Fibroblast of lung (primary cell): ENCODE measurements at regions not wholly inside any gene's neighbourhood (a gene's known extent, or its start where the extent isn't known, plus 50 kb on each side); places are given as distances from the start of the nearest gene placed in this dataset.

Experiments used
- DNase-seq, 2 donors: peaks; one replicate each; pipeline versions ENCODE4 v3.0.0 to v3.0.0-alpha.2; 2010; ENCODE audit warnings: low read depth in 2 of 2
- H2AFZ ChIP-seq: 2 replicates; pipeline ENCODE4 v1.5.1; 2012; ENCODE audit warnings: low read length, control low read depth, inconsistent platforms
- H3K27ac ChIP-seq: 2 replicates; pipeline ENCODE4 v1.5.1; 2011; ENCODE audit warnings: low read length, control low read depth; ENCODE audit not compliant: insufficient read depth
- H3K27me3 ChIP-seq: 2 replicates; pipeline ENCODE4 v1.5.1; 2011; ENCODE audit warnings: mild to moderate bottlenecking, low read length; ENCODE audit not compliant: control insufficient read depth, insufficient read depth
- H3K36me3 ChIP-seq: 2 replicates; pipeline ENCODE4 v1.5.1; 2011; ENCODE audit warnings: low read length; ENCODE audit not compliant: control insufficient read depth, insufficient read depth
- H3K4me1 ChIP-seq: 2 replicates; pipeline ENCODE4 v1.5.1; 2011; ENCODE audit warnings: low read length; ENCODE audit not compliant: control insufficient read depth, insufficient read depth; ENCODE audit errors: extremely low read depth
- H3K4me2 ChIP-seq: 2 replicates; pipeline ENCODE4 v1.5.1; 2011; ENCODE audit warnings: low read length, control low read depth; ENCODE audit not compliant: insufficient read depth; ENCODE audit errors: extremely low read depth
- H3K4me3 ChIP-seq, 4 experiments: fragments of 200-600 bp in 1 of 4; sonication (generic) in 1 of 4; replicated peaks in 1 of 4; 2 replicates each; pipeline ENCODE4 v1.5.1; 2011 to 2016; ENCODE audit warnings: low read length in 4 of 4, low read depth in 3 of 4, mild to moderate bottlenecking in 3 of 4, control low read depth in 2 of 4, inconsistent platforms in 1 of 4, mixed read lengths in 1 of 4; ENCODE audit not compliant: insufficient read depth in 1 of 4; ENCODE audit errors: control extremely low read depth in 1 of 4
- H3K79me2 ChIP-seq: 2 replicates; pipeline ENCODE4 v1.5.1; 2012; ENCODE audit warnings: mild to moderate bottlenecking, low read length, inconsistent platforms; ENCODE audit not compliant: control insufficient read depth, insufficient read depth
- H3K9ac ChIP-seq: 2 replicates; pipeline ENCODE4 v1.5.1; 2011; ENCODE audit warnings: mild to moderate bottlenecking, low read length, control low read depth; ENCODE audit not compliant: insufficient read depth
- H3K9me3 ChIP-seq: 2 replicates; pipeline ENCODE4 v1.5.1; 2012; ENCODE audit warnings: low read depth, low read length; ENCODE audit not compliant: control insufficient read depth, insufficient read depth
- H4K20me1 ChIP-seq: 2 replicates; pipeline ENCODE4 v1.5.1; 2011; ENCODE audit warnings: low read length; ENCODE audit not compliant: control insufficient read depth, insufficient read depth; ENCODE audit errors: extremely low read depth
- EZH2 ChIP-seq: IDR thresholded peaks from 2 replicates; pipeline ENCODE4 v1.5.1; 2012; ENCODE audit warnings: low read length, control low read depth, mild to moderate bottlenecking; ENCODE audit errors: missing control alignments
- TF ChIP-seq, protein P1 (sequence below), 2 donors: IDR thresholded peaks in 1 of 2; conservative IDR thresholded peaks in 1 of 2; 1 replicate in 1 of 2; 2 replicates in 1 of 2; pipeline ENCODE4 v1.5.1; 2011 to 2012; ENCODE audit warnings: low read length in 2 of 2, control low read depth in 1 of 2, inconsistent platforms in 1 of 2, low read depth in 1 of 2, mild to moderate bottlenecking in 1 of 2

- TF ChIP-seq, protein P1, sequence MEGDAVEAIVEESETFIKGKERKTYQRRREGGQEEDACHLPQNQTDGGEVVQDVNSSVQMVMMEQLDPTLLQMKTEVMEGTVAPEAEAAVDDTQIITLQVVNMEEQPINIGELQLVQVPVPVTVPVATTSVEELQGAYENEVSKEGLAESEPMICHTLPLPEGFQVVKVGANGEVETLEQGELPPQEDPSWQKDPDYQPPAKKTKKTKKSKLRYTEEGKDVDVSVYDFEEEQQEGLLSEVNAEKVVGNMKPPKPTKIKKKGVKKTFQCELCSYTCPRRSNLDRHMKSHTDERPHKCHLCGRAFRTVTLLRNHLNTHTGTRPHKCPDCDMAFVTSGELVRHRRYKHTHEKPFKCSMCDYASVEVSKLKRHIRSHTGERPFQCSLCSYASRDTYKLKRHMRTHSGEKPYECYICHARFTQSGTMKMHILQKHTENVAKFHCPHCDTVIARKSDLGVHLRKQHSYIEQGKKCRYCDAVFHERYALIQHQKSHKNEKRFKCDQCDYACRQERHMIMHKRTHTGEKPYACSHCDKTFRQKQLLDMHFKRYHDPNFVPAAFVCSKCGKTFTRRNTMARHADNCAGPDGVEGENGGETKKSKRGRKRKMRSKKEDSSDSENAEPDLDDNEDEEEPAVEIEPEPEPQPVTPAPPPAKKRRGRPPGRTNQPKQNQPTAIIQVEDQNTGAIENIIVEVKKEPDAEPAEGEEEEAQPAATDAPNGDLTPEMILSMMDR (conservative IDR thresholded peaks at IDR 0.05 in 1 of 2, IDR thresholded peaks at IDR 0.05 in 1 of 2; ENCODE audit: low read depth in 1 of 2, low read length in 2 of 2): no peak
- TF ChIP-seq EZH2: no peak
- H3K36me3 ChIP-seq: no peaks in the 10 kb centered on the region
- no peak for DNase-seq
Measured at GRCh38 chr17:70668938-70669778, 499.8 kb downstream of the KCNJ2 start.

DNA sequence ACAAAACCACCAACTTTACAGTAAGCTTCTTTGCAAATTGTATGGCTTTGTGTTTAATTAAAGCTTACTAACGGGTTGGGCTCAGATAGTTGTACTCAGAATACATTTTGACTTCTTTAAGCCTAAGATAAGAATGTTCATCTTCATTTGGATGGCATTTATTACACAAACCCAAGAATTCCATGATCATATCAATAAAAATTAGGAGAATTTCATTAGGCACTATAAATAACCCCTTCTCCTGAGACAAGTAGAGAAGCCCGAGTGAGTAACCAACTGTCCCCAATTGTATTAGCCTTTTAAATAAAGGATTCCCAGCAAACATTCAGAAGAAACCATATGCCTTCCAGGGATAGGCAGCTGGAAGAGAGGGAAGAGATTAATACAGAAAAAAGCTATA lies 504.7 kb downstream of the KCNJ2 start:
- no peaks in the 10 kb centered on the region for H3K4me1 ChIP-seq
- no peaks in the 10 kb centered on the region for H3K27me3 ChIP-seq

More at GRCh38 chr17:70668938-70669778, 499.8 kb downstream of the KCNJ2 start:
- H3K9me3 ChIP-seq: no peaks in the 10 kb centered on the region
- H3K4me1 ChIP-seq: no peaks in the 10 kb centered on the region
- H4K20me1 ChIP-seq: no peaks in the 10 kb centered on the region
- H2AFZ ChIP-seq: no peak overlapping the region
- no peaks in the 10 kb centered on the region for H3K27me3 ChIP-seq
- H3K27ac ChIP-seq: no peak overlapping the region
- no peak overlapping the region for H3K9ac ChIP-seq
- no peak overlapping the region for H3K4me2 ChIP-seq
- H3K4me3 ChIP-seq: no peak overlapping the region
- H3K79me2 ChIP-seq: no peaks in the 10 kb centered on the region

DNA sequence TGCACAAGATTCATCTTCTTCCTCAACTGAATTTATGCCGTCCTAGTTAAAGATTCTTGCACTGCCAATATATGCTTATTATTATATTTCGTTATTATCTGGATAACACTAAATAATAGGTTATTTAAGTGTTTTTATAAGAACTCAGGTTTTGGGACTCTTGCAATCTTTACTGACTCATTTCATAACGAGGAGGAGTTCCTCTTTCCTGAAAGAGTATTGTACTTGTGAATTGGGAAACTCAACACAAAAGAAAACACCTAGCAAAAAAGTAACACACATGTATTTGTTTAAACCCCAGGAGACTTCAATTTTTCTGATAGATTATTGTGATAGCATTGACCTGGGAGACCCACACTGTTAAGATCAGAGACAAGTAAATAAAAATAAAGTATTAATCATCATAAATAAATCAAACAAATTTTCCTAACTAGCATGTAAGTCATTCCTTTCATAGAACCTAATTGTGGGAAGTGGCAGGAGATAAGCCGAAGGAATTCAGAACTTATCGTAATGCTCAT lies 505.8 kb downstream of the KCNJ2 start:
- DNase-seq: no peak
- no peaks in the 10 kb centered on the region for H3K27me3 ChIP-seq
- no peak overlapping the region for H3K4me3 ChIP-seq

More for the DNA sequence above, 504.7 kb downstream of the KCNJ2 start:
- H3K4me3 ChIP-seq: no peak overlapping the region
- H3K79me2 ChIP-seq: no peaks in the 10 kb centered on the region
- no peak for TF ChIP-seq EZH2
- TF ChIP-seq, protein P1 (conservative IDR thresholded peaks at IDR 0.05 in 1 of 2, IDR thresholded peaks at IDR 0.05 in 1 of 2; ENCODE audit: low read depth in 1 of 2, low read length in 2 of 2): no peak
- DNase-seq: no peak
- H3K9ac ChIP-seq: no peak overlapping the region
- no peaks in the 10 kb centered on the region for H4K20me1 ChIP-seq
- H3K27ac ChIP-seq: no peak overlapping the region
- no peaks in the 10 kb centered on the region for H3K36me3 ChIP-seq
- H3K9me3 ChIP-seq: no peaks in the 10 kb centered on the region
- H3K4me2 ChIP-seq: no peak overlapping the region
- H2AFZ ChIP-seq: no peak overlapping the region

More for the DNA sequence above, 505.8 kb downstream of the KCNJ2 start:
- Histone ChIP-seq H2AFZ (no peak overlapping the region), H3K9me3 (no peaks in the 10 kb centered on the region), H3K79me2 (no peaks in the 10 kb centered on the region), H3K9ac (no peak overlapping the region), H3K36me3 (no peaks in the 10 kb centered on the region), H3K4me2 (no peak overlapping the region), H3K27ac (no peak overlapping the region), H4K20me1 (no peaks in the 10 kb centered on the region), H3K4me1 (no peaks in the 10 kb centered on the region)
- TF ChIP-seq, protein P1 (conservative IDR thresholded peaks at IDR 0.05 in 1 of 2, IDR thresholded peaks at IDR 0.05 in 1 of 2; ENCODE audit: low read depth in 1 of 2, low read length in 2 of 2): no peak
- TF ChIP-seq EZH2: no peak
